Spleen (tissue), 7 donors: ENCODE measurements at regions not wholly inside any gene's neighbourhood (a gene's known extent, or its start where the extent isn't known, plus 50 kb on each side); places are given as distances from the start of the nearest gene placed in this dataset.

Source experiments
- POLR2AphosphoS5 ChIP-seq, 3 donors: sonication (generic); formaldehyde crosslinking; IDR thresholded peaks; one replicate each; pipeline ENCODE4 v1.5.1; 2017; ENCODE audit warnings: antibody characterized with exemption in 3 of 3
- TF ChIP-seq, protein P1 (sequence below), 11 experiments: fragments of 200-600 bp in 7 of 11; fragments of 450-650 bp in 4 of 11; sonication (generic) in 4 of 11; IDR thresholded peaks in 8 of 11; conservative IDR thresholded peaks in 3 of 11; 1 replicate in 7 of 11; 2 replicates in 4 of 11; pipeline versions ENCODE4 v1.4.0 to v1.8.0; 2016 to 2021; ENCODE audit warnings: antibody characterized with exemption in 11 of 11, inconsistent platforms in 4 of 11, mild to moderate bottlenecking in 1 of 11
- donor health status: DM: no; HTN: no; CAD: no; lungs with moderate emphysema.
- donor health status: DM: no; HTN: no; CAD: no.
- donor health status: DM: no; HTN: no; CAD: no.

- TF ChIP-seq, protein P1, sequence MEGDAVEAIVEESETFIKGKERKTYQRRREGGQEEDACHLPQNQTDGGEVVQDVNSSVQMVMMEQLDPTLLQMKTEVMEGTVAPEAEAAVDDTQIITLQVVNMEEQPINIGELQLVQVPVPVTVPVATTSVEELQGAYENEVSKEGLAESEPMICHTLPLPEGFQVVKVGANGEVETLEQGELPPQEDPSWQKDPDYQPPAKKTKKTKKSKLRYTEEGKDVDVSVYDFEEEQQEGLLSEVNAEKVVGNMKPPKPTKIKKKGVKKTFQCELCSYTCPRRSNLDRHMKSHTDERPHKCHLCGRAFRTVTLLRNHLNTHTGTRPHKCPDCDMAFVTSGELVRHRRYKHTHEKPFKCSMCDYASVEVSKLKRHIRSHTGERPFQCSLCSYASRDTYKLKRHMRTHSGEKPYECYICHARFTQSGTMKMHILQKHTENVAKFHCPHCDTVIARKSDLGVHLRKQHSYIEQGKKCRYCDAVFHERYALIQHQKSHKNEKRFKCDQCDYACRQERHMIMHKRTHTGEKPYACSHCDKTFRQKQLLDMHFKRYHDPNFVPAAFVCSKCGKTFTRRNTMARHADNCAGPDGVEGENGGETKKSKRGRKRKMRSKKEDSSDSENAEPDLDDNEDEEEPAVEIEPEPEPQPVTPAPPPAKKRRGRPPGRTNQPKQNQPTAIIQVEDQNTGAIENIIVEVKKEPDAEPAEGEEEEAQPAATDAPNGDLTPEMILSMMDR (IDR thresholded peaks at IDR 0.05 in 8 of 11, conservative IDR thresholded peaks at IDR 0.05 in 3 of 11), result no peak
- no peak for TF ChIP-seq POLR2AphosphoS5 (IDR thresholded peaks at IDR 0.05)
Measured at GRCh38 chr6:140043762-140044378, 669.4 kb upstream of the CITED2 start.
